Activated T-cell treated with anti-CD3 and anti-CD28 coated beads for 1 hour (primary cell): ENCODE measurements at regions not wholly inside any gene's neighbourhood (a gene's known extent, or its start where the extent isn't known, plus 50 kb on each side); places are given as distances from the start of the nearest gene placed in this dataset.
"Not testable (repeated sequence)": the region's sequence is repeated elsewhere in the genome, so short reads cannot be mapped to it uniquely, and the experiment has no call there.

Experiments used
- DNase-seq: peaks from one replicate; pipeline ENCODE4 v3.0.0-alpha.2; 2020; ENCODE audit warnings: low read depth

GRCh38 chrX:39226251-39226650, 425.0 kb downstream of the MID1IP1 start:
- no peak for DNase-seq

GRCh38 chrX:39227371-39227770, 426.1 kb downstream of the MID1IP1 start:
- DNase-seq, result no peak

- DNase-seq, result no peak
These were observed 436.7 kb downstream of the MID1IP1 start for GRCh38 chrX:39238006-39238405.

- no peak for DNase-seq
These were observed 440.9 kb downstream of the MID1IP1 start for GRCh38 chrX:39242187-39242586.

- no peak for DNase-seq
These were observed 442.9 kb downstream of the MID1IP1 start for GRCh38 chrX:39244147-39244546.

GRCh38 chrX:39245024-39245423, 443.8 kb downstream of the MID1IP1 start:
- DNase-seq, result no peak

GRCh38 chrX:39247536-39247935, 446.3 kb downstream of the MID1IP1 start:
- no peak for DNase-seq

GRCh38 chrX:39248330-39248729, 447.1 kb downstream of the MID1IP1 start:
- DNase-seq, result no peak

GRCh38 chrX:39249999-39250398, 448.7 kb downstream of the MID1IP1 start:
- DNase-seq, result no peak

- no peak for DNase-seq
These were observed 450.7 kb downstream of the MID1IP1 start for GRCh38 chrX:39251995-39252394.

- no peak for DNase-seq
These were observed 452.3 kb downstream of the MID1IP1 start for GRCh38 chrX:39253551-39253950.

- no peak for DNase-seq
These were observed 457.1 kb downstream of the MID1IP1 start for GRCh38 chrX:39258331-39258730.

- DNase-seq, result no peak
These were observed 459.7 kb downstream of the MID1IP1 start for GRCh38 chrX:39260965-39261364.

- no peak for DNase-seq
These were observed 460.3 kb downstream of the MID1IP1 start for GRCh38 chrX:39261446-39262147.

- no peak for DNase-seq
These were observed 461.4 kb downstream of the MID1IP1 start for GRCh38 chrX:39262641-39263040.

GRCh38 chrX:39264023-39264422, 462.8 kb downstream of the MID1IP1 start:
- no peak for DNase-seq

GRCh38 chrX:39267176-39267575, 465.9 kb downstream of the MID1IP1 start:
- DNase-seq, result no peak

GRCh38 chrX:39268207-39268606, 466.9 kb downstream of the MID1IP1 start:
- no peak for DNase-seq

GRCh38 chrX:39275500-39276068, 474.3 kb downstream of the MID1IP1 start:
- no peak for DNase-seq

- DNase-seq, result not testable (repeated sequence)
These were observed 476.6 kb downstream of the MID1IP1 start for GRCh38 chrX:39277685-39278390.

- DNase-seq, result no peak
These were observed 482.0 kb downstream of the MID1IP1 start for GRCh38 chrX:39283239-39283638.

- no peak for DNase-seq
These were observed 487.3 kb downstream of the MID1IP1 start for GRCh38 chrX:39288592-39288991.

GRCh38 chrX:39289827-39290226, 488.6 kb downstream of the MID1IP1 start:
- no peak for DNase-seq
